Upper lobe of left lung (tissue), 6 donors: ENCODE measurements at regions not wholly inside any gene's neighbourhood (a gene's known extent, or its start where the extent isn't known, plus 50 kb on each side); places are given as distances from the start of the nearest gene placed in this dataset.

Source experiments
- ATAC-seq, 2 donors: fragments of 200-7000 bp; cut with Tn5 transposase; one replicate each; pipeline ENCODE4 v1.9.1; 2022; ENCODE audit warnings: mild to moderate bottlenecking in 2 of 2, moderate library complexity in 2 of 2; ENCODE audit not compliant: low FRiP score in 2 of 2
- DNase-seq, 2 donors: peaks; one replicate each; pipeline ENCODE4 v3.0.0-alpha.2; 2019 to 2020
- H3K27ac ChIP-seq, 4 donors: fragments of 200-600 bp; sonication (generic); one replicate each; pipeline ENCODE4 v1.5.1; 2016 to 2019
- H3K27me3 ChIP-seq, 4 donors: fragments of 200-600 bp; sonication (generic); one replicate each; pipeline ENCODE4 v1.5.1; 2017 to 2019
- H3K36me3 ChIP-seq, 4 donors: fragments of 200-600 bp; sonication (generic); one replicate each; pipeline ENCODE4 v1.5.1; 2016 to 2019
- H3K4me1 ChIP-seq, 4 donors: fragments of 200-600 bp; sonication (generic); one replicate each; pipeline ENCODE4 v1.5.1; 2018 to 2019
- H3K4me3 ChIP-seq, 4 donors: fragments of 200-600 bp; sonication (generic); one replicate each; pipeline ENCODE4 v1.5.1; 2017 to 2019; ENCODE audit warnings: mild to moderate bottlenecking in 2 of 4, moderate library complexity in 1 of 4
- H3K9me3 ChIP-seq, 4 donors: fragments of 200-600 bp; sonication (generic); one replicate each; pipeline ENCODE4 v1.5.1; 2018 to 2019
- CTCF ChIP-seq, 6 experiments: fragments of 450-650 bp in 4 of 6; fragments of 200-600 bp in 2 of 6; sonication (generic) in 2 of 6; IDR thresholded peaks; one replicate each; pipeline ENCODE4 v1.5.1; 2016 to 2019; ENCODE audit warnings: antibody characterized with exemption in 6 of 6
- EP300 ChIP-seq, 4 donors: sonication (generic); formaldehyde crosslinking; IDR thresholded peaks; one replicate each; pipeline ENCODE4 v1.5.1; 2017; ENCODE audit warnings: antibody characterized with exemption in 4 of 4, control low read depth in 2 of 4
- POLR2A ChIP-seq, 4 donors: fragments of 450-650 bp; IDR thresholded peaks; one replicate each; pipeline ENCODE4 v1.5.1; 2016 to 2017; ENCODE audit warnings: antibody characterized with exemption in 4 of 4, mild to moderate bottlenecking in 2 of 4
- POLR2AphosphoS5 ChIP-seq, 2 donors: sonication (generic); formaldehyde crosslinking; IDR thresholded peaks; one replicate each; pipeline ENCODE4 v1.5.1; 2017; ENCODE audit warnings: antibody characterized with exemption in 2 of 2
- WGBS, 2 donors: methylation state at CpG; one replicate each; pipeline ENCODE4 v1.1.5; 2017 to 2018; 5-methylcytosine and 5-hydroxymethylcytosine counted together
- donor health status: DM: no; HTN: no; CAD: no; lungs with moderate emphysema.
- donor health status: DM: no; HTN: yes; CAD: no; lungs with severe emphysema.

DNA sequence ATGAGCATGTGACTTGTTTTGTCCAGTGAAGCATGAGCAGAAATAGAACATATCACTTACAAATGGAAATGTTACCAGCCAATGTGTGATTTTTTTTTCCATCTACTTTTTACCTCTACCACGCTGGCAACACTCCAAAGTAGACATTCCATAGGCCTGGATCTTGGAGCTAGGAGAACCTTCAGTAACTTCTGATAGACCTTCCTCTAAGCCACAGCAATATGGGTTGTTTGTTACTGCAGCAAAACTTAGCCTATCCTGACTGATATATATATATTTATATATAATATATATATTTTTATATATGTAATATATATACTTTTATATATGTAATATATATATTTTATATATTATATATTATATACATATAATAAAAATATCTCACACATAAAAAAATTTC, 284.4 kb upstream of the XYLT1 start:
- ATAC-seq, result no peak
- TF ChIP-seq POLR2AphosphoS5 (IDR thresholded peaks at IDR 0.05) (no peak), CTCF (IDR thresholded peaks at IDR 0.05) (no peak), EP300 (IDR thresholded peaks at IDR 0.05) (no peak), POLR2A (IDR thresholded peaks at IDR 0.05) (no peak)
- no peak overlapping the region for H3K4me3 ChIP-seq
- no peaks in the 10 kb centered on the region for H3K27me3 ChIP-seq
- H3K36me3 ChIP-seq, result no peaks in the 10 kb centered on the region
- H3K4me1 ChIP-seq, result no peaks in the 10 kb centered on the region
- 64 to 78% methylated on average over 1 of the region's 1 CpG for WGBS, 2 donors
- DNase-seq, result no peak
- no peak overlapping the region for H3K27ac ChIP-seq
- H3K9me3 ChIP-seq, result no peaks in the 10 kb centered on the region

DNA sequence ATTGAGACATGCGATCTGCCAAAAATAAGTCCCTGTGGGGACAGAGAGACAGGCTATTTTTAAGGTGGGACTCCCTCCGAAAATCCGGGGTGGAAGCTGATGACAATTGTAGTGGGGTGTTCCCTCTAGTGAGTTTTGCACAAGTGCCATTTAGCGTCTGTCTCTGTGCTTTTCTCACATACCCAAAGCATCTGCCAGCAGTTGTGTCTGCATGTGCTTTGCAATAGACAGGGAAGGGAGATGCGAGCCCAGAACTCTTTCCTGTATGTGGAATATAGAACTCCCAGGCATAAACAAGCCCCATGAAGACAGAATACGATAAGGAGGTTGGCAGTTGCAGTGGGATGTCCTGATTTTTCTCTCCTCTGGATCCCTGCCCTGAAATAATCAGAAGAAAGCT, 282.7 kb upstream of the XYLT1 start:
- ATAC-seq, result no peak
- no peaks in the 10 kb centered on the region for H3K9me3 ChIP-seq
- H3K27me3 ChIP-seq, result no peaks in the 10 kb centered on the region
- H3K36me3 ChIP-seq, result no peaks in the 10 kb centered on the region
- no peak overlapping the region for H3K27ac ChIP-seq
- H3K4me1 ChIP-seq, result no peaks in the 10 kb centered on the region
- H3K4me3 ChIP-seq, result no peak overlapping the region
- DNase-seq, result no peak
- TF ChIP-seq POLR2AphosphoS5 (IDR thresholded peaks at IDR 0.05), result no peak
- no peak for TF ChIP-seq POLR2A (IDR thresholded peaks at IDR 0.05)
- TF ChIP-seq EP300 (IDR thresholded peaks at IDR 0.05), result no peak
- WGBS, 2 donors, result 73 to 80% methylated on average over 6 of the region's 6 CpGs

DNA sequence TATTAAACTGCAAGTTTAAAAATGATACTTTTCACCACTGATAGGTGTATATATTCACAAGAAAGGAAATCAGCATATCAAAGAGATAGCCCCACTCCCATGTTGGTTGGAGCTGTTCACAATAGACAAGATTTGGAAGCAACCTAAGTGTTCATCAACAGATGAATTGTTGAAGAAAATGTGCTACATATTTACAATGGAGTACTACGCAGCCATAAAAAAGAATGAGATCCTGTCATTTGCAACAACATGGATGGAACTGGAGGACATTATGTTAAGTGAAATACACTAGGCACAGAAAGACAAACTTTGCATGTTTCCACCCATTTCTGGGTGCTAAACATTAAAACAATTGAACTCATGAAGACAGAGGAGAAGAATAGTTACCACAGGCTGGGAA, 278.9 kb upstream of the XYLT1 start:
- 94 to 100% methylated on average over 1 of the region's 1 CpG for WGBS, 2 donors
- H3K27me3 ChIP-seq, result no peaks in the 10 kb centered on the region
- TF ChIP-seq CTCF (IDR thresholded peaks at IDR 0.05) (no peak), POLR2A (IDR thresholded peaks at IDR 0.05) (no peak), POLR2AphosphoS5 (IDR thresholded peaks at IDR 0.05) (no peak), EP300 (IDR thresholded peaks at IDR 0.05) (no peak)
- no peaks in the 10 kb centered on the region for H3K4me1 ChIP-seq
- DNase-seq (no peak), ATAC-seq (no peak)
- H3K9me3 ChIP-seq, result no peaks in the 10 kb centered on the region
- no peaks in the 10 kb centered on the region for H3K36me3 ChIP-seq
- no peak overlapping the region for H3K27ac ChIP-seq
- no peak overlapping the region for H3K4me3 ChIP-seq

DNA sequence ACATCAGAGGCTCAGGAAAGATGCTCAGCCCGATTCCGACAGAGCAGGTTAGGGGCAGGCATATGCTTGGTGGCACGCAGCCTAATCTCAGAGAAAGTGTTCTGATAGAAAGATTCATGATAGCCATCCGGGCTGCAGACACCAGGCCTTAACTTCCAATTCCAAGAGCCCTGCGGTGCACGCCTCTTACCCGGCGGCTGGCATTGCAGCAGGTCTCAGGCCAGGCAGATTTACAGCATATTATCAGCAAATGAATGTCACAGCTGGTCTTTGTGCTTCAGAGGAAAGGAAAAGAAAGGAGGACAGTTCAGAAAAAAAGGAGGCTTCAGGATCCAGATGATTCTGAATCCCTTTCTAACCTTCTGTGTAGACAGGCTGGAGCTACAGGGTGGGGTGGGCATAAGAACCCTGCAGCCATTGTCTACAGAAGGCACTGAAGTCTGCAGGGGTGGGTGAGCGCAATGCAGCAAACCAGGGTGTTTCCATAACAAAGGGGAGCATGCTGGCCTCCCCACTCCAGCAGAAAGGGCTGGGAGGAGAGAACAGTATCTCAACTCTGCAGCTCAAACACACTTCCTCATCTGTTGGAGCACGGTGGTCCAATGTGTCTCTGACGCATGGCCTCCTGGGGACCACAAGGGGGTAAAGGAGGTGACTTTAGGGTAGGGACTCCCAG, 277.4 kb upstream of the XYLT1 start:
- Histone ChIP-seq H3K4me1 (no peaks in the 10 kb centered on the region), H3K36me3 (no peaks in the 10 kb centered on the region), H3K4me3 (no peak overlapping the region), H3K9me3 (no peaks in the 10 kb centered on the region), H3K27ac (no peak overlapping the region), H3K27me3 (no peaks in the 10 kb centered on the region)
- WGBS, 2 donors, result 54% methylated on average over 10 to 11 of the region's 11 CpGs
- ATAC-seq (no peak), DNase-seq (no peak)
- TF ChIP-seq EP300 (IDR thresholded peaks at IDR 0.05) (no peak), POLR2AphosphoS5 (IDR thresholded peaks at IDR 0.05) (no peak), POLR2A (IDR thresholded peaks at IDR 0.05) (no peak), CTCF (IDR thresholded peaks at IDR 0.05) (no peak)

DNA sequence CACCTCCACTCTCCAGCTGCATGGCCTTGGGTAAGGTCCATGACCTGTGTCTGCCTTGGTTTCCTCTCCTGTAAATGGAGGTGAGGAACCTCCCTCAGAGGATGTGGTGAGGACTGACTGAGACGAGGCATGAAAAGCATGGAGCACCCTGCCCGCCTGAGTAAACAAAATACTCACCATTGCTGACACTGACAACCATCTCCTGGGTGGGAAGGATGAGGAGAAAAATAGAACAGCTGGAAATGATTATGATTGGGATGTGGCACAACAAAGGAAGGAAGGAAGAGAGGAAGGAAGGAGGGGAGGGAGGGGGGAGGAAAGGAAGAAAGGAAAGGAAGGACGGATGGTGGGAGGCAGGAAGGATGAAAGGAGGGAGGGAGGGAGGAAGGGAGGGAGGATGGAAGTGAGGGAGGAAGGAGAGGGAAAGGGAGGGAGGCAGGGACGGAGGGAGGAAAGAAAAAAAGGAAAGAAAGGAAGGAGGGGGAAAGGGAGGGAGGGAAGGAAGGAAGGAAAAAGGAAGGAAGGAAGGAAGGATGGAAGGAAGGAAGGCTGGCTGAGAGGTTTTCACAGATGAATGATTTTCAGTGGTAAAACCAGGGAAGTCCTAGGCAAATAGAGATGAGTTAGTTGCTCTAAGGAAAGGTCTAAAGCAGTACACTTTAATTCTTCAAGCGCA, 276.5 kb upstream of the XYLT1 start:
- WGBS, 2 donors, result 49 to 53% methylated on average over 5 of the region's 5 CpGs
- TF ChIP-seq EP300 (IDR thresholded peaks at IDR 0.05) (no peak), CTCF (IDR thresholded peaks at IDR 0.05) (no peak), POLR2AphosphoS5 (IDR thresholded peaks at IDR 0.05) (no peak), POLR2A (IDR thresholded peaks at IDR 0.05) (no peak)

More for the DNA sequence above, 276.5 kb upstream of the XYLT1 start:
- no peak overlapping the region for H3K4me3 ChIP-seq
- H3K9me3 ChIP-seq, result no peaks in the 10 kb centered on the region
- H3K4me1 ChIP-seq, result no peaks in the 10 kb centered on the region
- DNase-seq, result no peak
- H3K27ac ChIP-seq, result no peak overlapping the region
- no peaks in the 10 kb centered on the region for H3K27me3 ChIP-seq
- ATAC-seq, result no peak
- no peaks in the 10 kb centered on the region for H3K36me3 ChIP-seq
